ENCODE measurements at regions not wholly inside any gene's neighbourhood (a gene's known extent, or its start where the extent isn't known, plus 50 kb on each side); places are given as distances from the start of the nearest gene placed in this dataset.

DNA sequence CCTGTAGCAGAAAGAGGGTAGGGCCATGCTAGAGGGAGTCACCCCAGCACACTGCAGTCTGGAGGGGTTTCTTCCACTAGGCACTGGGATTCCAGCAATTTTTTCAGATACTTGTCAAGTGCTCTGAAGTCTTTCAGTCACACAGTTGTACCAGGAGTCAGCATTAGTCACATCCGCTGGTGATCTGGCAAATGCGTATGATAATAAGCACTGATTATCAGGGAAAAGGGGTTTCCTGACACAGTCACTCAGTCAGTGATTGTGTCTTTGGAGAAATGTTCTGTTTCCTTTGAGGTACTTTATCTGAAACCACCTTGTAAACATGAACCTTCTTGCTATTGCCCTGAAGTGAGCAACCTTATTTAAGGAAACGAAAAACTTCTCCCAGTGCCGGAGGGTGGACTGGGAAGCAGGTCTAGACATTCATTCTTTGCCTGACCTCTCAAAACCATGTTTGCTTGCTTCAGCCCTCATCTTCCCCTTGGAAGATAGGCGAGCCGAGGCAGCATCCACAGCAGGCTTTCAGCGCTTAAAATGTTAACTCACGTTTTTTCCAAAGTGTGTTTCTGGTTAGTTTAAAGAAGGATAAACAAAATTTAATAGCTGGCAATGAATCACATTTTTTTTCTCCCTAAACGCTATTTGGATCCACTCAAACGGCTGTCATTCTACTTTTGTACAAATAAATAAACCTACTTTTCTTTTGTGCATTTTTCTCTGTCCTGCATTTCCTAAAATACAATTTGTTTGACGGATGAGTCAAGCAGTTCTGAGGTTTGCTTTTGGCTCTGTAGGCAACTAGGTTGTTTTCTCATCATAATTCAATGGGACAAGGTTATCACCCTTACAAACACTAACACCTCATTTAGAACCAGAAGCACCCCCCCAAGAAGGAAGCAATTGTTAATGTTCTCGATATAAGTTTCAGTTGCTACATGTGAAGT lies 77.7 kb downstream of the FOXD1 start:
- Mint-ChIP-seq H3K36me3 (no peaks in the 10 kb centered on the region), H3K27ac (no peak overlapping the region), H3K9me3 (no peaks in the 10 kb centered on the region), H3K4me3 (no peak overlapping the region), H3K4me1 (no peaks in the 10 kb centered on the region), H3K27me3 (peaks cover 39 to 62% (median 60%) of the 10 kb centered on the region in 3 donors)
- no peak for ATAC-seq (ENCODE audit: low read depth in 2 of 2)
- no peak for DNase-seq

GRCh38 chr5:73370095-73370494 lies 78.5 kb downstream of the FOXD1 start:
- no peaks in the 10 kb centered on the region for H3K4me1 Mint-ChIP-seq

DNA sequence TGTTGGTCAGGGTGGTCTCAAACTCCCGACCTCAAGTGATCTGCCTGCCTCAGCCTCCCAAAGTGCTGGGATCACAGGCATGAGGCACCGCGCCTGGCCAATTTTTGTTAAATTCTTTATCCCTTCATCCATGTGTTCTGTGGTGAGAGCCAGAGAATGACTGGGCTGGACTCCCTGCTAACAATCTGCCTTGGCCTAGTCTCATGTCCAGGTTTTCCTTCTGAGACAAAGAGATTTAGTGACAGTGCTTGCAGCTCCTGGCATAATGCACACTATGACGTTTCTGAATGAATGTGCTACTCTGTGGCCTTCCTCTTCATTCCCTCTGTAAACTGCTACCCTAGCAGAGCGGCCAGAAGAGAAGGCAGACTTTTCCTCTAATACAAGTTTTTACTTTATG lies 79.3 kb downstream of the FOXD1 start:
- peaks cover 27 to 55% (median 49%) of the 10 kb centered on the region in 3 donors for H3K27me3 Mint-ChIP-seq

More at GRCh38 chr5:73370095-73370494, 78.5 kb downstream of the FOXD1 start:
- H3K9me3 Mint-ChIP-seq: no peaks in the 10 kb centered on the region
- no peak overlapping the region for H3K4me3 Mint-ChIP-seq
- ATAC-seq (ENCODE audit: low read depth in 2 of 2) (no peak), DNase-seq (no peak)
- H3K36me3 Mint-ChIP-seq: no peaks in the 10 kb centered on the region
- peaks cover 33 to 58% (median 57%) of the 10 kb centered on the region in 3 donors for H3K27me3 Mint-ChIP-seq
- H3K27ac Mint-ChIP-seq: no peak overlapping the region

GRCh38 chr5:73367650-73368049 lies 80.9 kb downstream of the FOXD1 start:
- no peak overlapping the region for H3K4me3 Mint-ChIP-seq
- H3K27me3 Mint-ChIP-seq: peaks cover 23 to 43% (median 36%) of the 10 kb centered on the region in 3 donors
- no peaks in the 10 kb centered on the region for H3K4me1 Mint-ChIP-seq
- DNase-seq (no peak), ATAC-seq (ENCODE audit: low read depth in 2 of 2) (no peak)
- H3K27ac Mint-ChIP-seq: no peak overlapping the region
- H3K36me3 Mint-ChIP-seq: peaks cover 0 to under 1% of the 10 kb centered on the region in 2 donors
- peaks cover 0 to 2% (median 0%) of the 10 kb centered on the region in 7 donors for H3K9me3 Mint-ChIP-seq

More for the DNA sequence above, 79.3 kb downstream of the FOXD1 start:
- Mint-ChIP-seq H3K36me3 (no peaks in the 10 kb centered on the region), H3K27ac (no peak overlapping the region), H3K4me3 (no peak overlapping the region), H3K4me1 (no peaks in the 10 kb centered on the region), H3K9me3 (peaks cover 0 to 1% (median 0%) of the 10 kb centered on the region in 7 donors)
- DNase-seq (no peak), ATAC-seq (ENCODE audit: low read depth in 2 of 2) (no peak)

DNA sequence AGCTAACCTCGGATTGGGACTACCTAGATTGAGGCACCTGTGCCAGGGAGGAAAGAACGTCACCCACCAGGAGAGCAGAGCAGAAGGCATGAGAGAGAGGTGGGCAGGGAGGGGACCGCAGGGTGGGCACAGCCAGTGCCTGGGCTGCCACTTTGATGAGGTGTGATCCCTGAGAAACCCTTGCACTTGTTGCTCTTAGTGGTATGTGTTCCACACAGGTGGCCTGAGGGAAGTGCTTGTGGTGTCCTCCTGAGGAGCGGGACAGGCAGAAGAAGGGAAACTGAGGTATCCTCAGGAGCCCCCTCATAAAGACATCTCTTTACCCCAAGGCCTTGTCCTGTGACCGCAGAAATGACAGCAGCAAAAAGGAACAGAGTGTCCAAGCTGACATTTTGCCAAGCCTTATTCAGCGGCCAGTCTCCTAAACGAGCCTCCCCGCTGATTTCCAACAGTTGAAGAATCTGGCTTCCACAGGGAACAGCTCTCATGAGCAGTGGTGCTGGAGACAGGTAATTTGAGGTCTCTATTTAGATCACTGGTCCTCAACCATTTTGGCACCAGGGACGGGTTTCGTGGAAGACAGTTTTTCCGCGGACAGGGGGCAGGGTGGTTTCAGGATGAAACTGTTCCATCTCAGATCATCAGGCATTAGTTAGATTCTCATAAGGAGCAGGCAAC lies 82.4 kb downstream of the FOXD1 start:
- ATAC-seq (ENCODE audit: low read depth in 2 of 2) (no peak), DNase-seq (no peak)
- Mint-ChIP-seq H3K27ac (no peak overlapping the region), H3K36me3 (peaks cover 0 to 9% of the 10 kb centered on the region in 2 donors), H3K4me3 (no peak overlapping the region), H3K27me3 (peaks cover 18 to 43% (median 37%) of the 10 kb centered on the region in 3 donors), H3K9me3 (peaks cover 0 to 10% (median 6%) of the 10 kb centered on the region in 7 donors), H3K4me1 (no peaks in the 10 kb centered on the region)

- no peak for ATAC-seq (ENCODE audit: low read depth in 2 of 2)
- DNase-seq: no peak
- no peak overlapping the region for H3K4me3 Mint-ChIP-seq
- peaks cover 17 to 42% (median 34%) of the 10 kb centered on the region in 3 donors for H3K27me3 Mint-ChIP-seq
- H3K27ac Mint-ChIP-seq: no peak overlapping the region
- no peaks in the 10 kb centered on the region for H3K4me1 Mint-ChIP-seq
- H3K9me3 Mint-ChIP-seq: peaks cover 0 to 10% (median 6%) of the 10 kb centered on the region in 7 donors
- peaks cover 0 to 9% of the 10 kb centered on the region in 2 donors for H3K36me3 Mint-ChIP-seq
Measured at GRCh38 chr5:73365301-73365853, 83.2 kb downstream of the FOXD1 start.

- Mint-ChIP-seq H3K27me3 (peaks cover 22 to 38% (median 29%) of the 10 kb centered on the region in 3 donors), H3K9me3 (peaks cover 0 to 13% (median 6%) of the 10 kb centered on the region in 7 donors), H3K27ac (no peak overlapping the region), H3K4me1 (no peaks in the 10 kb centered on the region), H3K36me3 (peaks cover 0 to 9% of the 10 kb centered on the region in 2 donors), H3K4me3 (no peak overlapping the region)
- no peak for ATAC-seq (ENCODE audit: low read depth in 2 of 2)
- no peak for DNase-seq
Measured at GRCh38 chr5:73363911-73364730, 84.5 kb downstream of the FOXD1 start.

- Mint-ChIP-seq H3K27me3 (peaks cover 29 to 31% (median 30%) of the 10 kb centered on the region in 3 donors), H3K36me3 (peaks cover 0 to 9% of the 10 kb centered on the region in 2 donors)
- no peak for ATAC-seq (ENCODE audit: low read depth in 2 of 2)
Measured at GRCh38 chr5:73359395-73359794, 89.2 kb downstream of the FOXD1 start.

DNA sequence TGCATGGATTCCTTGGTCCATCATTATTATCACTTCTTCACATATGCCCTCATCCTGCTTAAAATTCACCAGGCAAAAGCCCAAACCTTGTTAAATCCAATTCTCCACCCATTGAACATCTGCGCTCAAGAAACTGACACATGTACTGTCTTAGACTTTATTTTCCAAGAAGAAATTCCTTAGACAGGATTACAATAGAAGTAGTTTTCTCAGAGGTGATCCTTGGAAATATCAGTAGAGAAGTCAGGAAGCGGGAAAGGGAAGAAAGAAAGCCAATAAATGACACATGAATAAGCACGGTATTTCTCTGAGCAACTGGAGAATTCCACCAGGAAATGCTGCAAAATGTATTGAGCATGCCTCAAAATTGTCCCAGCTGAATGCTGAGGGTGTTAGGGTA lies 90.2 kb downstream of the FOXD1 start:
- Mint-ChIP-seq H3K4me1 (no peaks in the 10 kb centered on the region), H3K27ac (no peak overlapping the region), H3K27me3 (peaks cover 29 to 31% (median 30%) of the 10 kb centered on the region in 3 donors), H3K4me3 (no peak overlapping the region), H3K36me3 (peaks cover 0 to 9% of the 10 kb centered on the region in 2 donors), H3K9me3 (peaks cover 0 to 28% (median 7%) of the 10 kb centered on the region in 7 donors)
- ATAC-seq (ENCODE audit: low read depth in 2 of 2) (no peak), DNase-seq (no peak)

More at GRCh38 chr5:73359395-73359794, 89.2 kb downstream of the FOXD1 start:
- peaks cover 0 to 28% (median 7%) of the 10 kb centered on the region in 7 donors for H3K9me3 Mint-ChIP-seq
- H3K4me3 Mint-ChIP-seq: peak overlapping the region in 1 of 8 donors; percentile 2
- H3K27ac Mint-ChIP-seq: no peak overlapping the region
- H3K4me1 Mint-ChIP-seq: no peaks in the 10 kb centered on the region
- no peak for DNase-seq

DNA sequence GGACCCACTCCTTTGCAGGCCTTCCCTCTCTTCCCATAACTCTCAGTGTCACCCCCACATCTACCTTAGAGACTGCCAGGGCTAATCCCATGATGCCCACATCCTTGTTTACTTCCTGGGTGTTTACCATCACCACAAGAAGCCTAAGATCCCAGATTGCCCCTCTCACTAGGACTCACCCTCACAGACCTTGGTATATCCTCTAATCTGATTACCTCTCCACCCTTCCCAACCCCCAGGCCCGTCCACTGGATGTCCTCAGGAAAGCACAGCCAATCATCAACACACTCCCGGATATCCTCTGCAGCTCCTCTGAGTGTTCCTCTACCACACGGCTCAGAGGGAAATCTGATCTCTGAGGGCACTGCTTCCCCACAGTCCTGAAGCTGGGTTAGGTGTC lies 91.0 kb downstream of the FOXD1 start:
- ATAC-seq (ENCODE audit: low read depth in 2 of 2): no peak
- Mint-ChIP-seq H3K9me3 (peaks cover 0 to 28% (median 7%) of the 10 kb centered on the region in 7 donors), H3K4me1 (no peaks in the 10 kb centered on the region), H3K27me3 (peaks cover 27 to 31% (median 30%) of the 10 kb centered on the region in 3 donors), H3K36me3 (peaks cover 0 to 8% of the 10 kb centered on the region in 2 donors), H3K27ac (no peak overlapping the region), H3K4me3 (no peak overlapping the region)
- DNase-seq: no peak

DNA sequence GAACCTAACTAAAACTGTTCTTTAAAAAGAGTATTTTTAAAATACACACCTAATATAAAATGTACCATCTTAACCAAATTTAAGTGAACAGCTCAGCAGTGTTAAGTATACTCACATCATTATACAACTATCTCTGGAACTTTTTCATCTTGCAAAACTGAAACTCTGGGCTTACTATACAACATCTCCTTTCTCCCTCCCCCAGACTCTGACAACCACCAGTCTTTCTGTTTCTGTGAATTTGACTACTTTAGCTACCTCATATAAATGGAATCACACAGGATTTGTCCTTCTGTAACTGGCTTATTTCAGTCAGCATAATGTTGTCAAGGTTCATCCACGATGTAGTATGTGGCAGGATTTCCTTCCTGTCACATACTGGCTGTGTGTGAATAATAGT lies 93.5 kb downstream of the FOXD1 start:
- Mint-ChIP-seq H3K4me1 (no peaks in the 10 kb centered on the region), H3K9me3 (peaks cover 4 to 36% (median 12%) of the 10 kb centered on the region in 7 donors), H3K27ac (no peak overlapping the region), H3K27me3 (peaks cover 17 to 42% (median 30%) of the 10 kb centered on the region in 3 donors), H3K36me3 (no peaks in the 10 kb centered on the region), H3K4me3 (no peak overlapping the region)
- DNase-seq (no peak), ATAC-seq (ENCODE audit: low read depth in 2 of 2) (no peak)

DNA sequence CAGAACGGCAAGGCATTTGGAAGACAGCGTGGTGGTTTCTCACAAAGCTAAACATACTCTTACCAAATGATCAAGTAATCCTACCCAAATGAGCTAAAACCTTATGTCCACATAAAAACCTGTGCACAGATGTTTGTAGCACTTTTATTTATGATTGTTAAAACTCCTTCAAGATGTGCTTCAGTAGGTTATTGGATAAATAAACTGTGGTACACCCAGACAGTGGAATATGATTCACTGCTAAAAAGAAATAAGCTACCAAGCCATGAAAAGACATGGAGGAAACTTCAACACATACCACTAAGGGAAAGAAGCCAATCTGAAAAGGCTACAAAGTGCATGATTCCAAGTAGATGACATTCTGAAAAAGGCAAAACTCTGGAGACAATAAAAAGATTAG lies 94.2 kb downstream of the FOXD1 start:
- peaks cover 9 to 38% (median 17%) of the 10 kb centered on the region in 7 donors for H3K9me3 Mint-ChIP-seq
- no peaks in the 10 kb centered on the region for H3K4me1 Mint-ChIP-seq
- no peak overlapping the region for H3K4me3 Mint-ChIP-seq
- H3K27me3 Mint-ChIP-seq: peaks cover 20 to 38% (median 31%) of the 10 kb centered on the region in 3 donors
- DNase-seq (no peak), ATAC-seq (ENCODE audit: low read depth in 2 of 2) (no peak)
- peaks cover 0 to 5% of the 10 kb centered on the region in 2 donors for H3K36me3 Mint-ChIP-seq
- no peak overlapping the region for H3K27ac Mint-ChIP-seq

All from naive B cell (primary cell).